Activated effector memory CD4-positive, alpha-beta T cell treated with Interleukin-2 at 50 U/mL for 16 hours (primary cell): ENCODE measurements at regions not wholly inside any gene's neighbourhood (a gene's known extent, or its start where the extent isn't known, plus 50 kb on each side); places are given as distances from the start of the nearest gene placed in this dataset.
"Not testable (repeated sequence)": the region's sequence is repeated elsewhere in the genome, so short reads cannot be mapped to it uniquely, and the experiment has no call there.

Experiments
- DNase-seq: peaks from one replicate; pipeline ENCODE4 v3.0.0-alpha.2; 2020

- DNase-seq: not testable (repeated sequence)
Observed at GRCh38 chr15:22684786-22685185, 101.7 kb upstream of the NIPA1 start.

GRCh38 chr15:22699881-22700280, 86.6 kb upstream of the NIPA1 start:
- not testable (repeated sequence) for DNase-seq

GRCh38 chr15:22710831-22711341, 75.6 kb upstream of the NIPA1 start:
- not testable (repeated sequence) for DNase-seq

- not testable (repeated sequence) for DNase-seq
Observed at GRCh38 chr15:22713933-22714332, 72.5 kb upstream of the NIPA1 start.

- not testable (repeated sequence) for DNase-seq
Observed at GRCh38 chr15:22714358-22715132, 71.9 kb upstream of the NIPA1 start.

- DNase-seq: not testable (repeated sequence)
Observed at GRCh38 chr15:22715133-22715845, 71.2 kb upstream of the NIPA1 start.

GRCh38 chr15:22719980-22720379, 66.5 kb upstream of the NIPA1 start:
- DNase-seq: not testable (repeated sequence)

- DNase-seq: not testable (repeated sequence)
Observed at GRCh38 chr15:22726104-22726503, 60.3 kb upstream of the NIPA1 start.

GRCh38 chr15:22735067-22735466, 51.4 kb upstream of the NIPA1 start:
- DNase-seq: not testable (repeated sequence)

- no peak for DNase-seq
Observed at GRCh38 chr15:22735781-22736180, 50.7 kb upstream of the NIPA1 start.

GRCh38 chr15:22736200-22736599, 50.2 kb upstream of the NIPA1 start:
- DNase-seq: not testable (repeated sequence)
